GM23338 (cell line): ENCODE measurements at regions not wholly inside any gene's neighbourhood (a gene's known extent, or its start where the extent isn't known, plus 50 kb on each side); places are given as distances from the start of the nearest gene placed in this dataset.

ENCODE experiments used
- POLR2AphosphoS5 ChIP-seq: IDR thresholded peaks from 2 replicates; pipeline ENCODE4 v1.6.1; 2016; ENCODE audit warnings: antibody characterized with exemption, low read depth
- TF ChIP-seq, protein P1 (sequence below), 2 experiments: fragments of 200-600 bp in 1 of 2; sonication (generic) in 1 of 2; conservative IDR thresholded peaks; 2 replicates each; pipeline versions ENCODE4 v1.5.1 to v1.6.1; 2016 to 2017; ENCODE audit warnings: antibody characterized with exemption in 2 of 2, low read depth in 2 of 2, mild to moderate bottlenecking in 2 of 2, moderate library complexity in 1 of 2

- TF ChIP-seq, protein P1, sequence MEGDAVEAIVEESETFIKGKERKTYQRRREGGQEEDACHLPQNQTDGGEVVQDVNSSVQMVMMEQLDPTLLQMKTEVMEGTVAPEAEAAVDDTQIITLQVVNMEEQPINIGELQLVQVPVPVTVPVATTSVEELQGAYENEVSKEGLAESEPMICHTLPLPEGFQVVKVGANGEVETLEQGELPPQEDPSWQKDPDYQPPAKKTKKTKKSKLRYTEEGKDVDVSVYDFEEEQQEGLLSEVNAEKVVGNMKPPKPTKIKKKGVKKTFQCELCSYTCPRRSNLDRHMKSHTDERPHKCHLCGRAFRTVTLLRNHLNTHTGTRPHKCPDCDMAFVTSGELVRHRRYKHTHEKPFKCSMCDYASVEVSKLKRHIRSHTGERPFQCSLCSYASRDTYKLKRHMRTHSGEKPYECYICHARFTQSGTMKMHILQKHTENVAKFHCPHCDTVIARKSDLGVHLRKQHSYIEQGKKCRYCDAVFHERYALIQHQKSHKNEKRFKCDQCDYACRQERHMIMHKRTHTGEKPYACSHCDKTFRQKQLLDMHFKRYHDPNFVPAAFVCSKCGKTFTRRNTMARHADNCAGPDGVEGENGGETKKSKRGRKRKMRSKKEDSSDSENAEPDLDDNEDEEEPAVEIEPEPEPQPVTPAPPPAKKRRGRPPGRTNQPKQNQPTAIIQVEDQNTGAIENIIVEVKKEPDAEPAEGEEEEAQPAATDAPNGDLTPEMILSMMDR (conservative IDR thresholded peaks at IDR 0.05; ENCODE audit: low read depth in 2 of 2) = no peak
- TF ChIP-seq POLR2AphosphoS5 = no peak
These were observed 356.9 kb upstream of the RUNX1 start for GRCh38 chr21:35405981-35406380.
